Esophagus squamous epithelium (tissue), 5 donors: ENCODE measurements at regions not wholly inside any gene's neighbourhood (a gene's known extent, or its start where the extent isn't known, plus 50 kb on each side); places are given as distances from the start of the nearest gene placed in this dataset.

Experiments
- DNase-seq: peaks from one replicate; lab custom pipeline; 2025; lab: John Stamatoyannopoulos, UW
- H3K27ac ChIP-seq, 4 donors: fragments of 200-600 bp; sonication (generic); one replicate each; pipeline ENCODE4 v1.5.1; 2016 to 2019; ENCODE audit warnings: mild to moderate bottlenecking in 1 of 4
- H3K27me3 ChIP-seq, 4 donors: fragments of 200-600 bp; sonication (generic); 1 replicate in 3 of 4; 2 replicates in 1 of 4; pipeline versions ENCODE4 v1.5.1 to v1.6.0; 2017 to 2021; ENCODE audit warnings: antibody characterized with exemption in 1 of 4
- H3K36me3 ChIP-seq, 3 donors: fragments of 200-600 bp; sonication (generic); one replicate each; pipeline ENCODE4 v1.5.1; 2016 to 2019
- H3K4me1 ChIP-seq, 3 donors: fragments of 200-600 bp; sonication (generic); one replicate each; pipeline ENCODE4 v1.5.1; 2017 to 2019
- H3K4me3 ChIP-seq, 4 donors: fragments of 200-600 bp; sonication (generic); 1 replicate in 3 of 4; 2 replicates in 1 of 4; pipeline ENCODE4 v1.5.1; 2016 to 2019; ENCODE audit warnings: mild to moderate bottlenecking in 2 of 4, moderate library complexity in 1 of 4
- H3K9me3 ChIP-seq, 3 donors: fragments of 200-600 bp; sonication (generic); one replicate each; pipeline ENCODE4 v1.5.1; 2016 to 2019
- POLR2A ChIP-seq, 4 donors: fragments of 450-650 bp; IDR thresholded peaks; one replicate each; pipeline ENCODE4 v1.6.1; 2017; ENCODE audit warnings: antibody characterized with exemption in 4 of 4, mild to moderate bottlenecking in 4 of 4, moderate library complexity in 3 of 4
- WGBS, 2 donors: methylation state at CpG; one replicate each; pipeline ENCODE4 v1.1.5; 2018; 5-methylcytosine and 5-hydroxymethylcytosine counted together
- intact Hi-C: fragments of 100-400 bp; cut with DNase I; formaldehyde crosslinking; loops from one replicate; pipeline ENCODE4 v1.15.0; 2022
- TF ChIP-seq, protein P1 (sequence below), 6 experiments: fragments of 450-650 bp in 4 of 6; fragments of 200-600 bp in 2 of 6; sonication (generic) in 2 of 6; IDR thresholded peaks; one replicate each; pipeline ENCODE4 v1.5.1; 2016 to 2019; ENCODE audit warnings: antibody characterized with exemption in 6 of 6, mild to moderate bottlenecking in 4 of 6, moderate library complexity in 4 of 6
- donor health status: DM: yes; HTN: yes; CAD: no.

DNA sequence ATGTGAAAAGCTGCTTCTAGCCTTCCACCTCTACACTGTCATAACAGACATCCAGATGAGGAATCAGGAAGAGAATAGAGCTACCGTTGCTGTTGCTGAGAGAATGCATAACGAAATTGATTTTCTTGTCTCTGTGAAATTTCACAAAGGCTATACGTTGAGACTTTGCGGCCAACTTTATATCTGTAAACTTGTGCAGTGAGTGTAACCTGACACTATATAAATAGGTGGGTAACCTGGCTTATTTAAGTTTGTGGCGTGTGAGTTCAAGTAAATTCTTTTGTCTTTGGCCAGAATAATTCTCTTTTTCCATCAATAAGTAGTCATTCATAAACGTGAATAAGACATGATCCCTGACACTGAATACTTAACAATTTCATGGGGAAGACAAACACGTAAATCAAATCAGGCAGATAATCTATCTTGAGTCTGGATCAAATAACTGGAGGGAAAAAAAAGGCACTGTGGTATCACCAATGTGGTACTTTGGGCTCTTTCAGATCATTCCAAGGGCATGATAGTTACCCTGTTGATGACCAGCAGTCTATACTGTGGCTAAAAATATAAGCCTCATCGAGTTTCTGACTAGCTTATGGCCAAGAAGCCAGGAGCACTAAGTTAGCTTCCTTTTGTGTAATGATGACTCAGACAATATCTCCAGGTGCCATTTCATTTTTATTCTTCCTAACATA is 98.2 kb upstream of the RASA1 start:
- Histone ChIP-seq H3K4me3 (no peak overlapping the region), H3K27ac (no peak overlapping the region), H3K4me1 (no peaks in the 10 kb centered on the region), H3K27me3 (no peaks in the 10 kb centered on the region), H3K36me3 (no peaks in the 10 kb centered on the region), H3K9me3 (no peaks in the 10 kb centered on the region)
- intact Hi-C loops, result no loop called here
- no peak for DNase-seq
- no peak for TF ChIP-seq POLR2A (IDR thresholded peaks at IDR 0.05)
- TF ChIP-seq, protein P1, sequence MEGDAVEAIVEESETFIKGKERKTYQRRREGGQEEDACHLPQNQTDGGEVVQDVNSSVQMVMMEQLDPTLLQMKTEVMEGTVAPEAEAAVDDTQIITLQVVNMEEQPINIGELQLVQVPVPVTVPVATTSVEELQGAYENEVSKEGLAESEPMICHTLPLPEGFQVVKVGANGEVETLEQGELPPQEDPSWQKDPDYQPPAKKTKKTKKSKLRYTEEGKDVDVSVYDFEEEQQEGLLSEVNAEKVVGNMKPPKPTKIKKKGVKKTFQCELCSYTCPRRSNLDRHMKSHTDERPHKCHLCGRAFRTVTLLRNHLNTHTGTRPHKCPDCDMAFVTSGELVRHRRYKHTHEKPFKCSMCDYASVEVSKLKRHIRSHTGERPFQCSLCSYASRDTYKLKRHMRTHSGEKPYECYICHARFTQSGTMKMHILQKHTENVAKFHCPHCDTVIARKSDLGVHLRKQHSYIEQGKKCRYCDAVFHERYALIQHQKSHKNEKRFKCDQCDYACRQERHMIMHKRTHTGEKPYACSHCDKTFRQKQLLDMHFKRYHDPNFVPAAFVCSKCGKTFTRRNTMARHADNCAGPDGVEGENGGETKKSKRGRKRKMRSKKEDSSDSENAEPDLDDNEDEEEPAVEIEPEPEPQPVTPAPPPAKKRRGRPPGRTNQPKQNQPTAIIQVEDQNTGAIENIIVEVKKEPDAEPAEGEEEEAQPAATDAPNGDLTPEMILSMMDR (IDR thresholded peaks at IDR 0.05), result no peak
- 29 to 48% methylated on average over 8 of the region's 8 CpGs for WGBS, 2 donors

DNA sequence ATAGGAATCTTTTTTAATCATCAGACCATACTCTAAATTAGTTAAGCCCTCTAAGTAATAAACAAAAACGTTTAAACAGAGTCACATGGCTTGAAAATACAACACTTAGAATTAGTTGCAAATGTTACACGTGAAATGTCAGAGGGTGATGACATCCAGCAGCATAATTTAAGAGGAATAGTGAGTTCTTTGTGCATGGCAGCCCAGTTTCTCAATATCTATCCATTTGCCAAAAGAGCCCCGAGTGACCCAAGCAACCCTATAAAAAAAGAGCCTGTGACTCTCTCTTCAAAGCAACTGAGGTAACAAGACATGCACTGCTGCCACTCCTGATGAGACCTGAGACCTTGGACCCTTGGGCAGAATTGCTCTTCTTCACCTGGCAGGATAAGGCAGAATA is 96.9 kb upstream of the RASA1 start:
- no peak overlapping the region for H3K4me3 ChIP-seq
- 65 to 67% methylated on average over 3 of the region's 3 CpGs for WGBS, 2 donors
- no peak for DNase-seq
- H3K9me3 ChIP-seq, result no peaks in the 10 kb centered on the region
- H3K4me1 ChIP-seq, result no peaks in the 10 kb centered on the region
- no peaks in the 10 kb centered on the region for H3K36me3 ChIP-seq
- TF ChIP-seq POLR2A (IDR thresholded peaks at IDR 0.05), result no peak
- TF ChIP-seq, protein P1 (IDR thresholded peaks at IDR 0.05), result no peak
- intact Hi-C loops, result no loop called here
- H3K27ac ChIP-seq, result no peak overlapping the region
- no peaks in the 10 kb centered on the region for H3K27me3 ChIP-seq

DNA sequence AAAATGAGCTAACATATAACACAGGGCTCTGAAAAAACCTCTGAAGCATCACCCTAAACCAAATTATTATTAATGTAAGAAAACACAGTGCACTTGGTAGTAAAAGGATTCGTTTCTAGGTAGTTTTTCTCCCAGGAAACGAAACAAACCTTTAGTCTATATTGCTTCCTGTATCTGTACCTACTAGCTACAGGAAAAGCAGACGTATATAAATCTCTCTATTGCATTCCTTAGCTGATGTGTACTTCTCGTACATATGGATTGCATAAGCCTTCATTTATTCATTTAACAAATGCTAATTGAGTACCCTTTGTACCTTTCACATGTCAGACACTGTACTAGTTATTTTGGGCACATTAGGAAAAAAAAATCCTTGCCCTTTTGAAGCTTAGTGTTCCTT is 85.0 kb upstream of the RASA1 start:
- WGBS, 2 donors, result 41 to 49% methylated on average over 4 of the region's 4 CpGs
- Histone ChIP-seq H3K27ac (no peak overlapping the region), H3K9me3 (no peaks in the 10 kb centered on the region), H3K4me1 (no peaks in the 10 kb centered on the region), H3K27me3 (no peaks in the 10 kb centered on the region), H3K4me3 (no peak overlapping the region), H3K36me3 (no peaks in the 10 kb centered on the region)
- no peak for DNase-seq
- intact Hi-C loops, result no loop called here
- no peak for TF ChIP-seq POLR2A (IDR thresholded peaks at IDR 0.05)
- TF ChIP-seq, protein P1 (IDR thresholded peaks at IDR 0.05), result no peak

DNA sequence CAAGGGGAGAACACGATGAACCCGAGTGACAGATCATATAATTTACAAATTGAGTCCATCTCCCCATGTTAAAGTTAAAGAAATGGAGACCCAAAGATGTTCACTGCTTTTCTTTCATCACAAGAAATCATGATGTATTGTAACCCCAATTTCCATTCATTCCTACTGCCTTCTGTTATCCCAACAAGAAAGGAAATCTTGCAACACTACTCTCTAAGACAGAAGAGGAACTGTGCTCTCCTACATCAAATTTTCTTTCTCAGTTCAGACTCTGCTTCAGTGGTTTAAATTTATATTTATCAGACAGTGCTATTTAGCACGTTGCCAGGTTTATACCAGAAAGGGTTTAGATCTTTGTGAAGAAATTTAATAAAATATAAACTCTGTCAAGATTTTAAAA is 83.8 kb upstream of the RASA1 start:
- no peak for DNase-seq
- Histone ChIP-seq H3K9me3 (no peaks in the 10 kb centered on the region), H3K27ac (no peak overlapping the region), H3K36me3 (no peaks in the 10 kb centered on the region), H3K4me3 (no peak overlapping the region), H3K27me3 (no peaks in the 10 kb centered on the region), H3K4me1 (no peaks in the 10 kb centered on the region)
- WGBS, 2 donors, result 71 to 85% methylated on average over 3 of the region's 3 CpGs
- intact Hi-C loops, result no loop called here
- TF ChIP-seq POLR2A (IDR thresholded peaks at IDR 0.05), result no peak
- TF ChIP-seq, protein P1 (IDR thresholded peaks at IDR 0.05), result no peak

DNA sequence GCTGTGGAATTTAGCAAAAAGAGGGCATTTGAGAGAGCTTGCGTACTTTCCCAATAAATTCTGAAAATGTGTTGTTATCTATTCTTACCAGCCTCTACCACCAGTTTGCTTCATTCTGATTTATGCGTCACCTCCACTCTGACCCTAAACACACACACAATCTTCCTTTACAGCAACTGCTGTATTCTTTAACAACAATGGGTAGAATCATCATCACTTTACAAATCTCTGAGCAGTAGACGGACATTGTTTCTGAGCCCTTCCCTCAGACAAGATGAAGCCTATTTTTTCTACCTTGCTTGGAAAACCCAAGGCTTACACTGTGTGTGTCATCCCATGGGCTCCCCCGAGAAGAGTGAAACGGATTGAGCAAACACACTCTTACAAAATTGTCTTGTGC is 83.1 kb upstream of the RASA1 start:
- DNase-seq, result no peak
- 80 to 81% methylated on average over 5 of the region's 5 CpGs for WGBS, 2 donors

More for the DNA sequence above, 83.1 kb upstream of the RASA1 start:
- H3K27me3 ChIP-seq, result no peaks in the 10 kb centered on the region
- TF ChIP-seq POLR2A (IDR thresholded peaks at IDR 0.05), result no peak
- TF ChIP-seq, protein P1 (IDR thresholded peaks at IDR 0.05), result no peak
- H3K4me1 ChIP-seq, result no peaks in the 10 kb centered on the region
- H3K36me3 ChIP-seq, result no peaks in the 10 kb centered on the region
- no peak overlapping the region for H3K27ac ChIP-seq
- intact Hi-C loops, result no loop called here
- H3K4me3 ChIP-seq, result no peak overlapping the region
- H3K9me3 ChIP-seq, result no peaks in the 10 kb centered on the region
